Naive thymus-derived CD8-positive, alpha-beta T cell (primary cell): ENCODE measurements at regions not wholly inside any gene's neighbourhood (a gene's known extent, or its start where the extent isn't known, plus 50 kb on each side); places are given as distances from the start of the nearest gene placed in this dataset.
"Not testable (repeated sequence)": the region's sequence is repeated elsewhere in the genome, so short reads cannot be mapped to it uniquely, and the experiment has no call there.

ENCODE experiments used
- ATAC-seq, 2 donors: fragments of 150-1000 bp; cut with Tn5 transposase in 1 of 2; sonication (Bioruptor Pico), chemical (Tn5 transposase) in 1 of 2; 1 replicate in 1 of 2; 2 replicates in 1 of 2; pipeline ENCODE4 v1.10.0; 2021; ENCODE audit warnings: mild to moderate bottlenecking in 2 of 2, moderate library complexity in 2 of 2
- POLR2A ChIA-PET: fragments of 350-600 bp; sonication (Branson Sonifier 250); formaldehyde crosslinking; loops from one replicate; lab custom pipeline; 2021; ENCODE audit warnings: antibody characterized with exemption; lab: Charles Lee
- DNase-seq, 10 donors: peaks; one replicate each; pipeline versions ENCODE4 v3.0.0 to v3.0.0-alpha.2; 2020 to 2022
- H3K27ac Mint-ChIP-seq, 10 donors: one replicate each; pipeline ENCODE4 v1.8.0; 2020 to 2022; ENCODE audit warnings: mild to moderate bottlenecking in 10 of 10, mixed read lengths in 10 of 10, moderate library complexity in 4 of 10, inconsistent platforms in 1 of 10
- H3K27me3 Mint-ChIP-seq, 5 donors: one replicate each; pipeline ENCODE4 v1.8.0; 2021 to 2022; ENCODE audit warnings: mixed read lengths in 5 of 5
- H3K36me3 Mint-ChIP-seq, 3 donors: one replicate each; pipeline ENCODE4 v1.8.0; 2020 to 2022; ENCODE audit warnings: mixed read lengths in 3 of 3, mild to moderate bottlenecking in 2 of 3, inconsistent platforms in 1 of 3
- H3K4me1 Mint-ChIP-seq, 4 donors: one replicate each; pipeline ENCODE4 v1.8.0; 2021 to 2022; ENCODE audit warnings: mixed read lengths in 4 of 4
- H3K4me3 Mint-ChIP-seq, 10 donors: one replicate each; pipeline ENCODE4 v1.8.0; 2020 to 2022; ENCODE audit warnings: mild to moderate bottlenecking in 10 of 10, mixed read lengths in 10 of 10, moderate library complexity in 6 of 10, inconsistent platforms in 1 of 10
- H3K9me3 Mint-ChIP-seq, 9 donors: one replicate each; pipeline ENCODE4 v1.8.0; 2020 to 2022; ENCODE audit warnings: mixed read lengths in 9 of 9, mild to moderate bottlenecking in 3 of 9, inconsistent platforms in 1 of 9, moderate library complexity in 1 of 9

- H3K27me3 Mint-ChIP-seq = peaks cover 0 to 38% (median 8%) of the 10 kb centered on the region in 5 donors
- H3K27ac Mint-ChIP-seq = no peak overlapping the region
- H3K4me3 Mint-ChIP-seq = no peak overlapping the region
- DNase-seq = no peak
- peaks cover 0 to 10% (median 1%) of the 10 kb centered on the region in 9 donors for H3K9me3 Mint-ChIP-seq
- POLR2A ChIA-PET = no interaction called here
- ATAC-seq = no peak
- no peaks in the 10 kb centered on the region for H3K4me1 Mint-ChIP-seq
- no peaks in the 10 kb centered on the region for H3K36me3 Mint-ChIP-seq
Observed at GRCh38 chr1:166282391-166283137, 115.8 kb upstream of the FAM78B start.

DNA sequence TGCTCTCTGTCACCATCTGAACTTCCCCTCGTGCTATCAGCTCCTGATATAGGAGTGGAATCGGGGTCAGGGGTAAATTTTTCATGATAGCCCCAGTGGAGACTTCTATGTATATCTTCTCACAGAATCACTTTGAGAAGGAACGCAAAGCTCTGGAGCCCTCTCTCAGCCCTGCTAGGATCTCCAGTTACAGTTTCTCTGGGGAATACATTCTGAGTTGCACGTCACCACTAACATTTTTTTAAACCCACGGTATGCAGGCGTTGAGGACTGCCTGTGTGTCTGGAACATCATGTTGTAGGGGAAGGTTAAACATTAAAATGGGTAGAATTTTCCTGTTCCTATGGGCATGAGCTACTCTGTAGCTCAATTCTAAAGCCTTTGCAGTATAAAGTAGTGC is 116.4 kb upstream of the FAM78B start:
- Mint-ChIP-seq H3K9me3 (peaks cover 0 to 9% (median 0%) of the 10 kb centered on the region in 9 donors), H3K4me3 (no peak overlapping the region), H3K36me3 (no peaks in the 10 kb centered on the region), H3K27me3 (peaks cover 0 to 38% (median 8%) of the 10 kb centered on the region in 5 donors), H3K4me1 (no peaks in the 10 kb centered on the region), H3K27ac (no peak overlapping the region)
- no peak for ATAC-seq
- no peak for DNase-seq
- POLR2A ChIA-PET = no interaction called here

GRCh38 chr1:166283600-166283999 is 116.8 kb upstream of the FAM78B start:
- POLR2A ChIA-PET = no interaction called here
- peaks cover 0 to 5% (median 0%) of the 10 kb centered on the region in 9 donors for H3K9me3 Mint-ChIP-seq
- ATAC-seq (no peak), DNase-seq (no peak)
- H3K27me3 Mint-ChIP-seq = peaks cover 0 to 36% (median 8%) of the 10 kb centered on the region in 5 donors
- no peaks in the 10 kb centered on the region for H3K4me1 Mint-ChIP-seq
- H3K27ac Mint-ChIP-seq = no peak overlapping the region
- H3K36me3 Mint-ChIP-seq = no peaks in the 10 kb centered on the region
- no peak overlapping the region for H3K4me3 Mint-ChIP-seq

- Mint-ChIP-seq H3K36me3 (no peaks in the 10 kb centered on the region), H3K4me3 (no peak overlapping the region), H3K4me1 (no peaks in the 10 kb centered on the region), H3K27me3 (peaks cover 0 to 18% (median 11%) of the 10 kb centered on the region in 5 donors), H3K27ac (no peak overlapping the region), H3K9me3 (peaks cover 0 to 4% (median 0%) of the 10 kb centered on the region in 9 donors)
- no peak for DNase-seq
- POLR2A ChIA-PET = no interaction called here
- no peak for ATAC-seq
Observed at GRCh38 chr1:166289309-166290050, 122.7 kb upstream of the FAM78B start.

DNA sequence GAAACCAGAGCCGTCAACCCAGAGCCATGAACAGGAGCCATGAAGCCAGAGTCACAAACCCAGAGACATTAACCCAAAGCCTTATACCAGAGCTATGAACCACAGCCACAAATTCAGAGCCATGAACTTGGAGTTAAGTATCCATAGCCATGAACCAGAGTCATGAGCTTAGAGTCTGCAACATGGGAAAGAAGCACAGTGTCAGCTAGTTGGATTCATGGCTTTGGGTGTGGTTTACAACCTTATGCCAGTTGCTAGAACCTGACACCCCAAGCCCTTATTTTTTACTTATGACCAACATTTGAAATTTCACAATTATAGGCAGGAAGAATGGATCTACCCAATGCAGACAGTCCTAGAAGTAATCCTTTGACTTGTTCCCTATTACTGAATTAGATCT is 128.9 kb upstream of the FAM78B start:
- DNase-seq = no peak
- H3K27ac Mint-ChIP-seq = no peak overlapping the region
- H3K4me3 Mint-ChIP-seq = no peak overlapping the region
- no peaks in the 10 kb centered on the region for H3K36me3 Mint-ChIP-seq
- POLR2A ChIA-PET = no interaction called here
- no peak for ATAC-seq
- H3K9me3 Mint-ChIP-seq = peaks cover 0 to 3% (median 0%) of the 10 kb centered on the region in 9 donors
- peaks cover 0 to 4% (median 2%) of the 10 kb centered on the region in 5 donors for H3K27me3 Mint-ChIP-seq
- no peaks in the 10 kb centered on the region for H3K4me1 Mint-ChIP-seq

DNA sequence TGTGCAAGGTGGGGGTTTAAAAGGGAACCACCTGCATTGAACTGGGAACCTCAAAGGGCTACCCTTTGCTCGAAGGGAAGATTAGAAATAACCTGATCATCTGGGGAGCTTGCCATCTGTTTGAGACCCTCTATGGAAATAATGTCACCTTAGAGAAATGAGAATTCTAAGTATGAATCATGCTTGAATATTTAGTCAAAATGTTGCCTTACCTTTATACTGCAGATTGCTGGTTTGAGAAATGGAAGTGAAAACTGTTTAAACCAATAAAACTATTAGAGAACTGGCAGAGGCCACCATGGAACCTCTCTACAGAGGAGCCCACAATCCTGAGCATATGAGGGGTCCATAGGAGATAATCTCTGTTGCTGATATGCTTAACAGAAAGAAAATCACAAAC is 131.2 kb upstream of the FAM78B start:
- H3K27ac Mint-ChIP-seq = no peak overlapping the region
- peaks cover 0 to 3% (median 0%) of the 10 kb centered on the region in 9 donors for H3K9me3 Mint-ChIP-seq
- H3K36me3 Mint-ChIP-seq = no peaks in the 10 kb centered on the region
- no peak overlapping the region for H3K4me3 Mint-ChIP-seq
- POLR2A ChIA-PET = no interaction called here
- DNase-seq (no peak), ATAC-seq (no peak)
- no peaks in the 10 kb centered on the region for H3K4me1 Mint-ChIP-seq
- H3K27me3 Mint-ChIP-seq = peaks cover 0 to 6% (median 3%) of the 10 kb centered on the region in 5 donors

DNA sequence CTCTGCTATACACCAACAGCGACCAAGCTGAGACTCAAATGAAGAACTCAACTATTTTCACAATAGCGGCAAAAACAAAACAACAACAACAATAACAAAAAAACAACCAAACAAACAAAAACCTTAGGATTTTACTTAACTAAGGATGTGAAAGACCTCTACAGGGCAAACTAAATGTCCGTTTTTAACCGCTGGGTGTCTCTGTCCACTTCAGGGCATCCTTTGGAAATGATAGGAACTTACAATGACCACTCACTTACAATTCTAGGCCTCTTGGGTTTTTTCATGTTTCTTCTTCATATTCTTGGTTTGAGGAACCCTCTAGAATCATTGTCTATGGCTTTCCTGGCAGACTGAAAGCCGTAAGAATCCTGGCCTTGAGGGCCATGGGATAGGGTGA is 134.0 kb upstream of the FAM78B start:
- H3K27ac Mint-ChIP-seq = no peak overlapping the region
- H3K9me3 Mint-ChIP-seq = peaks cover 0 to 7% (median 0%) of the 10 kb centered on the region in 9 donors
- ATAC-seq (no peak), DNase-seq (no peak)
- no peaks in the 10 kb centered on the region for H3K36me3 Mint-ChIP-seq
- no peak overlapping the region for H3K4me3 Mint-ChIP-seq
- no peaks in the 10 kb centered on the region for H3K4me1 Mint-ChIP-seq
- peaks cover 0 to 20% (median 5%) of the 10 kb centered on the region in 5 donors for H3K27me3 Mint-ChIP-seq
- POLR2A ChIA-PET = no interaction called here

- peaks cover 0 to 11% (median 0%) of the 10 kb centered on the region in 9 donors for H3K9me3 Mint-ChIP-seq
- POLR2A ChIA-PET = no interaction called here
- no peaks in the 10 kb centered on the region for H3K36me3 Mint-ChIP-seq
- DNase-seq = no peak
- H3K27ac Mint-ChIP-seq = no peak overlapping the region
- H3K27me3 Mint-ChIP-seq = peaks cover 0 to 24% (median 5%) of the 10 kb centered on the region in 5 donors
- no peaks in the 10 kb centered on the region for H3K4me1 Mint-ChIP-seq
- H3K4me3 Mint-ChIP-seq = no peak overlapping the region
- no peak for ATAC-seq
Observed at GRCh38 chr1:166302989-166303758, 136.4 kb upstream of the FAM78B start.

- H3K4me1 Mint-ChIP-seq = no peaks in the 10 kb centered on the region
Observed at GRCh38 chr1:166304131-166304530, 137.3 kb upstream of the FAM78B start.

GRCh38 chr1:166305371-166305770 is 138.6 kb upstream of the FAM78B start:
- Mint-ChIP-seq H3K4me3 (no peak overlapping the region), H3K4me1 (no peaks in the 10 kb centered on the region), H3K9me3 (peaks cover 0 to 11% (median 0%) of the 10 kb centered on the region in 9 donors), H3K36me3 (no peaks in the 10 kb centered on the region), H3K27me3 (peaks cover 0 to 24% (median 4%) of the 10 kb centered on the region in 5 donors), H3K27ac (no peak overlapping the region)
- POLR2A ChIA-PET = no interaction called here
- DNase-seq = no peak
- no peak for ATAC-seq

More at GRCh38 chr1:166304131-166304530, 137.3 kb upstream of the FAM78B start:
- POLR2A ChIA-PET = no interaction called here
- DNase-seq (no peak), ATAC-seq (no peak)
- peaks cover 0 to 24% (median 5%) of the 10 kb centered on the region in 5 donors for H3K27me3 Mint-ChIP-seq
- H3K4me3 Mint-ChIP-seq = no peak overlapping the region
- no peaks in the 10 kb centered on the region for H3K36me3 Mint-ChIP-seq
- no peak overlapping the region for H3K27ac Mint-ChIP-seq
- peaks cover 0 to 11% (median 0%) of the 10 kb centered on the region in 9 donors for H3K9me3 Mint-ChIP-seq

DNA sequence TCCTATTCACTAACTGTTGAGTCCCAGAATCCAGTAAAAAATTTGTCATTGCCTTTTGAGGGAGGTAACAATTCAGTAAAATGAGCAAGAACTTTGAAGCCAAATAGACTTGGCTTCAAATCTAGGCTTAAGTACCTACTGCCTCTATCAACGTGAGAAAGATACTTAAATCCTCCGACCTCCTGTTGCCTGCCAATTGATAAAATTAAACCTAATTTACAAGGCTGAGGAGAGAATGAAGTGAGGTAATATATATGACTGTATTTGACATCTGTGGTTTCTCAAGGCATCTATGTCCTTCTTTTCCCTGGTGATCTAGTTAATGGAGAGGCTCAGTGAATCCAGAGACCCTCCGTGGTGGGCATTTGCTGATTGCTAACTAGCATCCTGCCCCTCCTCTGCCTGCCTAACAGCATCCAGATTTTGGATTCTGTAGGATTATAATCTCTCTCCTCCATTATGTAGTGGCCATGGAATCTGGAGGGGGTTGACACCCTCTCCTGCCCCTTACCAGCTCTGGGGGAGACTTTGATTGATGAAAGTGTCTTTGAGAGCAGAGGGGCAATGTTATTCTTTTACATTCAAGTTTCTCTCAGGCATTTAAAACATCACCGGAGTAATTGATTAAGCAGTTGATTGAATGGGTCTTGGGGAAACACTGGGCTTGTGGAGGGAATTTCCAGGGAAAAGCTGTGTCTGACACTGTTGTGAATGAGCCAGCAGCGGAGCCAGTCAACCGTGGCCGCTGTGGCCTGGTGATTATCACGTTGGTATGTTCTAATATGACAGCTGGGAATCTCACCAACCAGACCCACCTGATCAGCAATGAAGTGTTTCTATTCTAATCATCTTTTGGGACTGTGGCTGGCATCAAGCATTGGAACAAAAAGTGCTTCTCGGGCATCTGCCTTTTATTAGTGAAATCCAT is 140.7 kb upstream of the FAM78B start:
- POLR2A ChIA-PET = no interaction called here
- H3K4me3 Mint-ChIP-seq = no peak overlapping the region
- H3K36me3 Mint-ChIP-seq = no peaks in the 10 kb centered on the region
- no peaks in the 10 kb centered on the region for H3K4me1 Mint-ChIP-seq
- ATAC-seq (no peak), DNase-seq (no peak)
- peaks cover 0 to 24% (median 3%) of the 10 kb centered on the region in 5 donors for H3K27me3 Mint-ChIP-seq
- H3K9me3 Mint-ChIP-seq = peaks cover 0 to 11% (median 4%) of the 10 kb centered on the region in 9 donors
- H3K27ac Mint-ChIP-seq = no peak overlapping the region

DNA sequence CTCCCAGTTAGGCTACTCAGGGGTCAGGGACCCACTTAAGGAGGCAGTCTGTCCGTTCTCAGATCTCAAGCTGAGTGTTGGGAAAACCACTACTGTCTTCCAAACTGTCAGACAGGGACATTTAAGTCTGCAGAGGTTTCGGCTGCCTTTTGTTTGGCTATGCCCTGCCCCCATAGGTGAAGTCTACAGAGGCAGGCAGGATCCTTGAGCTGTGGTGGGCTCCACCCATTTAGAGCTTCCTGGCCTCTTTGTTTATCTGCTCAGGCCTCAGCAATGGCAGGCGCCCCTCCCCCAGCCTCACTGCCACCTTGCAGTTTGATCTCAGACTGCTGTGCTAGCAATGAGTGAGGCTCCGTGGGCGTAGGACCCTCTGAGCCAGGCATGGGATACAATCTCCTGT is 149.5 kb upstream of the FAM78B start:
- H3K4me1 Mint-ChIP-seq, H3K27ac Mint-ChIP-seq, POLR2A ChIA-PET, ATAC-seq, H3K4me3 Mint-ChIP-seq, DNase-seq, H3K36me3 Mint-ChIP-seq: not testable (repeated sequence)
- peaks cover 4 to 19% (median 14%) of the 10 kb centered on the region in 9 donors for H3K9me3 Mint-ChIP-seq
- peaks cover 1 to 22% (median 4%) of the 10 kb centered on the region in 5 donors for H3K27me3 Mint-ChIP-seq
